PC-9 (cell line): ENCODE measurements at regions not wholly inside any gene's neighbourhood (a gene's known extent, or its start where the extent isn't known, plus 50 kb on each side); places are given as distances from the start of the nearest gene placed in this dataset.

Experiments used
- BruUV-seq: library from RNA; stranded (reverse); fragments of 400-500 nt; replicated peaks from 2 replicates; lab custom pipeline; 2021; lab: Mats Ljungman, UMichigan
- CTCF ChIA-PET: fragments of 300-600 bp; sonication (Branson Sonifier 250); formaldehyde crosslinking; loops from one replicate; lab custom pipeline; 2022; ENCODE audit warnings: antibody characterized with exemption; lab: Charles Lee
- POLR2A ChIA-PET: fragments of 300-600 bp; sonication (Branson Sonifier 250); formaldehyde crosslinking; loops from one replicate; lab custom pipeline; 2022; ENCODE audit warnings: antibody characterized with exemption; ENCODE audit not compliant: unreplicated experiment; lab: Charles Lee
- DNase-seq, 2 experiments: peaks; one replicate each; pipeline versions ENCODE4 v3.0.0 to v3.0.0-alpha.2; 2015 to 2022; ENCODE audit warnings: mixed read lengths in 1 of 2
- H2AFZ ChIP-seq: fragments of 200-600 bp; sonication (generic); 2 replicates; pipeline ENCODE4 v1.8.1; 2017; ENCODE audit warnings: antibody characterized with exemption
- H3F3A ChIP-seq: fragments of 200-600 bp; sonication (generic); 2 replicates; pipeline ENCODE4 v1.8.1; 2017; ENCODE audit warnings: antibody characterized with exemption, mild to moderate bottlenecking, low read depth; ENCODE audit not compliant: insufficient read depth
- H3K27ac ChIP-seq: fragments of 200-600 bp; sonication (generic); 2 replicates; pipeline ENCODE4 v1.6.1; 2016; ENCODE audit warnings: mixed run types
- H3K27me3 ChIP-seq: fragments of 200-600 bp; sonication (generic); 2 replicates; pipeline ENCODE4 v1.6.1; 2016; ENCODE audit warnings: low read depth, mixed run types; ENCODE audit not compliant: insufficient read depth
- H3K36me3 ChIP-seq: fragments of 200-600 bp; sonication (generic); 2 replicates; pipeline ENCODE4 v1.6.1; 2016; ENCODE audit warnings: low read depth, mixed run types
- H3K4me1 ChIP-seq: fragments of 200-600 bp; sonication (generic); replicated peaks from 2 replicates; pipeline ENCODE4 v1.6.1; 2016; ENCODE audit warnings: mixed run types; ENCODE audit not compliant: insufficient read depth
- H3K4me2 ChIP-seq: fragments of 200-600 bp; sonication (generic); 2 replicates; pipeline ENCODE4 v1.6.1; 2017; ENCODE audit warnings: mixed run types
- H3K4me3 ChIP-seq: fragments of 200-600 bp; sonication (generic); 2 replicates; pipeline ENCODE4 v1.6.1; 2016; ENCODE audit warnings: mixed run types
- H3K79me2 ChIP-seq: fragments of 200-600 bp; sonication (generic); 2 replicates; pipeline ENCODE4 v1.6.1; 2017; ENCODE audit warnings: low read depth, mixed run types
- H3K9me2 ChIP-seq: fragments of 200-600 bp; sonication (generic); 2 replicates; pipeline ENCODE4 v1.8.1; 2017; ENCODE audit warnings: mild to moderate bottlenecking; ENCODE audit not compliant: insufficient read depth
- H3K9me3 ChIP-seq: fragments of 200-600 bp; sonication (generic); 2 replicates; pipeline ENCODE4 v1.8.1; 2016; ENCODE audit warnings: low read depth; ENCODE audit not compliant: insufficient read depth
- H4K20me1 ChIP-seq: fragments of 200-600 bp; sonication (generic); 2 replicates; pipeline ENCODE4 v1.8.1; 2017; ENCODE audit not compliant: insufficient read depth
- EZH2 ChIP-seq: fragments of 200-600 bp; sonication (generic); IDR thresholded peaks from 2 replicates; pipeline ENCODE4 v1.8.0; 2017; ENCODE audit warnings: antibody characterized with exemption, low read depth
- intact Hi-C: fragments of 100-400 bp; cut with micrococcal nuclease; formaldehyde crosslinking; loops from one replicate; pipeline ENCODE4 v1.10.0; 2022; ENCODE audit not compliant: unreplicated experiment
- TF ChIP-seq, protein P1 (sequence below): fragments of 200-600 bp; sonication (generic); conservative IDR thresholded peaks from 2 replicates; pipeline ENCODE4 v1.6.1; 2017; ENCODE audit warnings: mixed run types, antibody characterized with exemption, mild to moderate bottlenecking, moderate library complexity

DNA sequence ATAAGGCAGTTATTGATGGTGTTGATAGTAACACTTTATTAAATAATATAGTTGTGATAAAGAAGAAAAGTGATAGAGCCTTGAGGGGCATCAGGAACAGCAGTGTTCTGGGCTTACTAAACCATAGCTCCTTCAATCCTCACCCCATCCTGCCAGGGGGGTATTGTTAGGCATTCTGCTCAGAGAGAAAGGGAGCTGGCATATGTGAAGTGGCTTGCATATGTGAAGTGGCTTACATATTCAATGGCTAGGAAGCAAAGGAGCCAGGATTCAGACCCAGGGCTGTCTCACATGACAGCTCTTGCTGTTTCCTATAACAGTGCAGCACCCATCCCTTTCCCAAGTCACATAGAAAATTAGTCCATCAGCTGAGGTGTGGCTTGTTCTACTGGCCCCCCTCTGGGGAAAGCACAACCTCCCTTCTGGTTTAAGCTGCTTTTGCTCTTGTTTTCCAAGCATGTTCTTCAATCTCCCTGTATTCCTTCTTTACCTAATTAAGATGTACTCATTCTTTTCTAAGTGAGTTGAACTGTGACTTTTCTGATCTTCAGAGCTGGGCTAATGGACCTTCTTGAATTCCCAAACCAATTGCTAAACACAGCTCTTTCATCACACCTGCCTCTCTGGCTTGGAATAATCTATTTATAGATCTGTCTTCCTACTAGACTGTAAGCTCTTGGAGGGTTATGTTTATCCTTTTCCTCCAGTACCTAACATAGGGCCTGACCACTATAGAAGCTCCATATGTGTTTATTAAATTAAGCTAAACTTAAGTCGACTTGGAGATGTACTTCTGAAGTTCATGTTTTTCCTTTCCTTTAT, 108.7 kb upstream of the GLI3 start:
- Histone ChIP-seq H3K4me1 (no peaks in the 10 kb centered on the region), H3K4me2 (no peak overlapping the region), H3F3A (no peaks in the 10 kb centered on the region), H3K4me3 (no peak overlapping the region), H3K9me2 (no peaks in the 10 kb centered on the region), H3K36me3 (no peaks in the 10 kb centered on the region), H3K79me2 (no peaks in the 10 kb centered on the region), H4K20me1 (0 out of 2 replicates have a peak, but pooled peaks cover 3% of the 10 kb centered on the region), H3K27ac (no peak overlapping the region), H3K27me3 (peaks cover 55% of the 10 kb centered on the region), H2AFZ (no peak overlapping the region), H3K9me3 (no peaks in the 10 kb centered on the region)
- intact Hi-C loops, result no loop called here
- ChIA-PET CTCF (no interaction called here), POLR2A (interaction anchor here (0.6 kb wide), 1 partner anchor 350 kb away, joined by 16 read pairs; no protein-coding TSS in a partner anchor)
- BruUV-seq, result no TSS peak
- TF ChIP-seq, protein P1, sequence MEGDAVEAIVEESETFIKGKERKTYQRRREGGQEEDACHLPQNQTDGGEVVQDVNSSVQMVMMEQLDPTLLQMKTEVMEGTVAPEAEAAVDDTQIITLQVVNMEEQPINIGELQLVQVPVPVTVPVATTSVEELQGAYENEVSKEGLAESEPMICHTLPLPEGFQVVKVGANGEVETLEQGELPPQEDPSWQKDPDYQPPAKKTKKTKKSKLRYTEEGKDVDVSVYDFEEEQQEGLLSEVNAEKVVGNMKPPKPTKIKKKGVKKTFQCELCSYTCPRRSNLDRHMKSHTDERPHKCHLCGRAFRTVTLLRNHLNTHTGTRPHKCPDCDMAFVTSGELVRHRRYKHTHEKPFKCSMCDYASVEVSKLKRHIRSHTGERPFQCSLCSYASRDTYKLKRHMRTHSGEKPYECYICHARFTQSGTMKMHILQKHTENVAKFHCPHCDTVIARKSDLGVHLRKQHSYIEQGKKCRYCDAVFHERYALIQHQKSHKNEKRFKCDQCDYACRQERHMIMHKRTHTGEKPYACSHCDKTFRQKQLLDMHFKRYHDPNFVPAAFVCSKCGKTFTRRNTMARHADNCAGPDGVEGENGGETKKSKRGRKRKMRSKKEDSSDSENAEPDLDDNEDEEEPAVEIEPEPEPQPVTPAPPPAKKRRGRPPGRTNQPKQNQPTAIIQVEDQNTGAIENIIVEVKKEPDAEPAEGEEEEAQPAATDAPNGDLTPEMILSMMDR, result no peak
- no peak for TF ChIP-seq EZH2
- DNase-seq, result no peak

DNA sequence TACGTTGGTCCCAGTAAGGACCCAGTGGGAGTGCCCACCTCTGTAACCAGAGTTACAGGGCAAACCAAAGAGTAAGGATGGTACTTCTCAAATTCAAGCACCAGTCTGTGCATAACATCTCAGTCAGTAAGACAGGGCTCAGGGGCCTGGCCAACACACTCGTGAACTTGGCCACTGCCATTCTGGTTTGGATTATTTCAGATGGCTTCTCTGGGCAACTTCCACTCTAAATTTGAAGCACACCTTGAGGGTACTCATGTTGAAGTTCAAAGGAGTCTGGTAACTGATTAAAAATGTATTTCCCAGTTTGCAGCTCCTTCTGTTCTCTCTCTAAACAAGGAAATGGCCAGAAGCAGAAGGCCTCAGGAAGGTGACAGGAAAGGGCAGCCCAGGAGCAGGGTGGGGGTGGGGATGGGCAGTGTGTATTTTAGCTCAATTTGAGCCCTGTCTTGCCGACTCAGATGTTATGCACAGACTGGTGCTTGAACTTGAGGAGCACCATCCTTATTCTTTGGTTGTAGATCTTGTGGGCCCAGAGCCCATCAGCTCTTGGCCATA, 107.3 kb upstream of the GLI3 start:
- no peaks in the 10 kb centered on the region for H3K4me1 ChIP-seq
- no peaks in the 10 kb centered on the region for H3K36me3 ChIP-seq
- H3K79me2 ChIP-seq, result no peaks in the 10 kb centered on the region
- no peak overlapping the region for H3K27ac ChIP-seq
- no peak overlapping the region for H3K4me2 ChIP-seq
- no peak for TF ChIP-seq EZH2
- TF ChIP-seq, protein P1, result no peak
- CTCF ChIA-PET, result no interaction called here
- H3K27me3 ChIP-seq, result peaks cover 65% of the 10 kb centered on the region
- BruUV-seq, result no TSS peak
- H2AFZ ChIP-seq, result no peak overlapping the region
- no peaks in the 10 kb centered on the region for H3K9me3 ChIP-seq
- H3K9me2 ChIP-seq, result no peaks in the 10 kb centered on the region
- 0 out of 2 replicates have a peak, but pooled peaks cover 3% of the 10 kb centered on the region for H4K20me1 ChIP-seq
- no peak overlapping the region for H3K4me3 ChIP-seq
- POLR2A ChIA-PET, result no interaction called here
- H3F3A ChIP-seq, result no peaks in the 10 kb centered on the region
- intact Hi-C loops, result no loop called here
- no peak for DNase-seq

DNA sequence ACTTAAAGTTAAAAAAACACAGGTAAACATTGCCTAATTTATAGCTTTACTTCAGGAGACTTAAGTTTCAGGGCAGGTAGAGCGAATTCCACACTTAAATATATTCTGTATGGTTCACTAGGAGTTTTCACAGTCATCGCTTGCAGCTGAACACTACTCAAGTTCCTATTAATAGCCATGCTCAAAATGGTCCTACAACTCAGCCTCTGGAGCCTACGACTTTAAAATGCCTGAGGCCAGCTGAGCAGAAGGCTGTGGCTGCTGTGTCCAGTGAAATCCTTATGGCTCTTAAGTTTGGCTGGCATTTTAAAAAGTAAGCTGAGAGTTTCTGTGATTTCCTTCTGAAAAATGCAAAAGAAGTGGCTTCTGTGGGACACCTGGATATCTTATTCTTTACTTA, 105.4 kb upstream of the GLI3 start:
- no peaks in the 10 kb centered on the region for H3F3A ChIP-seq
- POLR2A ChIA-PET, result no interaction called here
- no peaks in the 10 kb centered on the region for H3K9me3 ChIP-seq
- no peak overlapping the region for H3K4me3 ChIP-seq
- H3K79me2 ChIP-seq, result no peaks in the 10 kb centered on the region
- no peak for DNase-seq
- intact Hi-C loops, result no loop called here
- H3K27ac ChIP-seq, result no peak overlapping the region
- no peak overlapping the region for H2AFZ ChIP-seq
- TF ChIP-seq, protein P1, result no peak
- TF ChIP-seq EZH2, result no peak
- no peaks in the 10 kb centered on the region for H3K4me1 ChIP-seq
- no peaks in the 10 kb centered on the region for H3K36me3 ChIP-seq
- H3K27me3 ChIP-seq, result peaks cover 56% of the 10 kb centered on the region
- CTCF ChIA-PET, result no interaction called here
- H3K9me2 ChIP-seq, result no peaks in the 10 kb centered on the region
- H3K4me2 ChIP-seq, result no peak overlapping the region
- no TSS peak for BruUV-seq
- no peaks in the 10 kb centered on the region for H4K20me1 ChIP-seq
